ENCODE measurements at regions not wholly inside any gene's neighbourhood (a gene's known extent, or its start where the extent isn't known, plus 50 kb on each side); places are given as distances from the start of the nearest gene placed in this dataset.

DNA sequence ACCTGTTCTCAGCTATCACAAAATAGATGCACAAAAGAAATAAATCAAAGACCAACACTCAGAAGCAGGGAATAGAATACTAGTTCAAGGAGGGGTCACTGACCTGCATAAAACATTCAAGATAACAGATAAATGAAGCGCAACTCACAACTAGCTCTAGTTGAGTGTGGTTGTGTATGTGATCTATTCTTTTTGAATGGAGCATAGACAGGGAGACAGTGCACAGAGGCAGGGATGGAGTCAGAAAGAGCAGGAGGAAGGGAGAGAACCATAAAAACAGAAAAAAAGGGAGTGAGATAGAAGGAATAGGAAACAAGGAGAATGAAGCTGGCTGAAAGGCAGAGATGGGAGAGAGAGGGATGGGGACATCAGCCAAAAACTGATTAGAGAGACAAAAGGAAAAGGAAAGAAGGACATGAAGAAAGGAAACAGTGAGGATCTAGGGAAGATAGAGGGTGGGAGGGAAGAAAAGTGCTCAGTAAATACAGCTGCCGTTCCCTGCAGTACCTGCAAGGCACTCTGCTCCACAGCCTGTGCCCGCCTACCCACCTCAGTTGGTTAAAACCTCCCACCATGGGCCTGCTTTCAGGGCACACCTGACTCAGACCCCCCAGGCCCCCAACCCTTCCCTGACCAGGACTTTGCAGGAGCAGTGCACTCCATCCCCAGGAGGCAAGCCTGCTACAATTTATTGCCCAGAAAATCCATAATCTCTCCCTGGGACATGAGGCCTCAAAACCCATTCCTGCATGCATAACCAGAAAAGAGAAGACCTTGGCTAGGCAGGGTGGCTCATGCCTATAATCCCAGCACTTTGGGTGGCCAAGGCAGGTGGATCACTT, 385.2 kb upstream of the POU3F1 start:
- TF ChIP-seq, protein P1, sequence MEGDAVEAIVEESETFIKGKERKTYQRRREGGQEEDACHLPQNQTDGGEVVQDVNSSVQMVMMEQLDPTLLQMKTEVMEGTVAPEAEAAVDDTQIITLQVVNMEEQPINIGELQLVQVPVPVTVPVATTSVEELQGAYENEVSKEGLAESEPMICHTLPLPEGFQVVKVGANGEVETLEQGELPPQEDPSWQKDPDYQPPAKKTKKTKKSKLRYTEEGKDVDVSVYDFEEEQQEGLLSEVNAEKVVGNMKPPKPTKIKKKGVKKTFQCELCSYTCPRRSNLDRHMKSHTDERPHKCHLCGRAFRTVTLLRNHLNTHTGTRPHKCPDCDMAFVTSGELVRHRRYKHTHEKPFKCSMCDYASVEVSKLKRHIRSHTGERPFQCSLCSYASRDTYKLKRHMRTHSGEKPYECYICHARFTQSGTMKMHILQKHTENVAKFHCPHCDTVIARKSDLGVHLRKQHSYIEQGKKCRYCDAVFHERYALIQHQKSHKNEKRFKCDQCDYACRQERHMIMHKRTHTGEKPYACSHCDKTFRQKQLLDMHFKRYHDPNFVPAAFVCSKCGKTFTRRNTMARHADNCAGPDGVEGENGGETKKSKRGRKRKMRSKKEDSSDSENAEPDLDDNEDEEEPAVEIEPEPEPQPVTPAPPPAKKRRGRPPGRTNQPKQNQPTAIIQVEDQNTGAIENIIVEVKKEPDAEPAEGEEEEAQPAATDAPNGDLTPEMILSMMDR (IDR thresholded peaks at IDR 0.05) = no peak
- TF ChIP-seq POLR2A (IDR thresholded peaks at IDR 0.05) (no peak), POLR2AphosphoS5 (IDR thresholded peaks at IDR 0.05) (no peak)

Measured in breast epithelium (tissue), 3 donors.